ENCODE measurements at regions not wholly inside any gene's neighbourhood (a gene's known extent, or its start where the extent isn't known, plus 50 kb on each side); places are given as distances from the start of the nearest gene placed in this dataset.

- TF ChIP-seq CTCF (IDR thresholded peaks at IDR 0.05) (no peak), ZFX (IDR thresholded peaks at IDR 0.05; ENCODE audit: borderline replicate concordance) (no peak)
Measured at GRCh38 chr14:61904946-61905345, 142.7 kb downstream of the SNAPC1 start.

Data from 22Rv1 (cell line).